ENCODE measurements at regions not wholly inside any gene's neighbourhood (a gene's known extent, or its start where the extent isn't known, plus 50 kb on each side); places are given as distances from the start of the nearest gene placed in this dataset.

DNA sequence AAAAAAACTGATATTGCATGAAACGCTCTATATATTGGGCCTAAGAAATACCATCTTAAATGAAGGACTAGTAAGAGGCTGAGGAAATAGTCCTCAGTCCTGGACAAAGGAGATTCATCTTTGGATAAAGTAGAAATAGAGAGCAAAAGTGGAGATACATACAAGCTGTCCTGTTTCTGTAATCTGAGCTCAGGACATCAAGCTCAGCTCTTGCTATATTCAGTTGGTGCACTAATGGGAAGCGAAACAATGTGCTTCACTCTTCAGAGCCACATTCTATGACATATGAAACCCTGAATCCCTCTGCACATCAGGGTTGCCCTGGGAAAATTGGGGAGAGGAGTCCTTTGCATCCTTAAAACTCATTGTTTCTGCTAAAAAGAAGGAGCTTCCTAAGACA, 290.7 kb downstream of the VPS13C start:
- ChIA-PET SMC1A (ENCODE audit: uncharacterized antibody, unreplicated experiment) (no interaction called here), CTCF (interaction anchor here (1.3 kb wide), 1 partner anchor 65 kb away, joined by 3 read pairs; no protein-coding TSS in a partner anchor), POLR2A (no interaction called here), RAD21 (ENCODE audit: unreplicated experiment) (no interaction called here)
- no peak overlapping the region for H3K4me3 ChIP-seq
- no peaks in the 10 kb centered on the region for H3K4me1 ChIP-seq (ENCODE audit: control insufficient read depth, insufficient read depth, low read length)
- H3K4me2 ChIP-seq (ENCODE audit: control insufficient read depth, insufficient read depth): no peak overlapping the region
- DNase-seq (ENCODE audit: low read depth, low spot score) (no peak), FAIRE-seq (no peak), ATAC-seq (no peak)
- no peak overlapping the region for H2AFZ ChIP-seq (ENCODE audit: control insufficient read depth, low read depth, low read length)
- WGBS (ENCODE audit: insufficient coverage, insufficient replicate concordance, low lambda C conversion rate, missing lambda C conversion rate): 0% methylated on average over 2 of the region's 2 CpGs
- no peaks in the 10 kb centered on the region for H3K9me3 ChIP-seq (replicated peaks; ENCODE audit: control insufficient read depth, insufficient read depth, low read length)
- H4K20me1 ChIP-seq (ENCODE audit: control insufficient read depth, insufficient read depth): no peaks in the 10 kb centered on the region
- H3K9ac ChIP-seq (ENCODE audit: control insufficient read depth, insufficient read depth, low read length): no peak overlapping the region
- TF ChIP-seq KLF5 (IDR thresholded peaks at IDR 0.05; ENCODE audit: partially characterized antibody) (no peak), FOS (IDR thresholded peaks at IDR 0.05; ENCODE audit: borderline replicate concordance, extremely low read depth, insufficient read length) (no peak), STAT1 (conservative IDR thresholded peaks at IDR 0.05) (no peak), ATF7 (IDR thresholded peaks at IDR 0.05; ENCODE audit: low read depth) (no peak), SMAD1 (IDR thresholded peaks at IDR 0.05; ENCODE audit: low read depth, partially characterized antibody) (no peak), ZNF217 (IDR thresholded peaks at IDR 0.05) (no peak), ZNF274 (IDR thresholded peaks at IDR 0.05; ENCODE audit: insufficient read depth, insufficient read length) (no peak), HDAC6 (IDR thresholded peaks at IDR 0.05; ENCODE audit: unreplicated experiment) (no peak), NFYB (IDR thresholded peaks at IDR 0.05; ENCODE audit: insufficient read depth, low read depth, low read length) (no peak)
- TF ChIP-seq, protein P1, sequence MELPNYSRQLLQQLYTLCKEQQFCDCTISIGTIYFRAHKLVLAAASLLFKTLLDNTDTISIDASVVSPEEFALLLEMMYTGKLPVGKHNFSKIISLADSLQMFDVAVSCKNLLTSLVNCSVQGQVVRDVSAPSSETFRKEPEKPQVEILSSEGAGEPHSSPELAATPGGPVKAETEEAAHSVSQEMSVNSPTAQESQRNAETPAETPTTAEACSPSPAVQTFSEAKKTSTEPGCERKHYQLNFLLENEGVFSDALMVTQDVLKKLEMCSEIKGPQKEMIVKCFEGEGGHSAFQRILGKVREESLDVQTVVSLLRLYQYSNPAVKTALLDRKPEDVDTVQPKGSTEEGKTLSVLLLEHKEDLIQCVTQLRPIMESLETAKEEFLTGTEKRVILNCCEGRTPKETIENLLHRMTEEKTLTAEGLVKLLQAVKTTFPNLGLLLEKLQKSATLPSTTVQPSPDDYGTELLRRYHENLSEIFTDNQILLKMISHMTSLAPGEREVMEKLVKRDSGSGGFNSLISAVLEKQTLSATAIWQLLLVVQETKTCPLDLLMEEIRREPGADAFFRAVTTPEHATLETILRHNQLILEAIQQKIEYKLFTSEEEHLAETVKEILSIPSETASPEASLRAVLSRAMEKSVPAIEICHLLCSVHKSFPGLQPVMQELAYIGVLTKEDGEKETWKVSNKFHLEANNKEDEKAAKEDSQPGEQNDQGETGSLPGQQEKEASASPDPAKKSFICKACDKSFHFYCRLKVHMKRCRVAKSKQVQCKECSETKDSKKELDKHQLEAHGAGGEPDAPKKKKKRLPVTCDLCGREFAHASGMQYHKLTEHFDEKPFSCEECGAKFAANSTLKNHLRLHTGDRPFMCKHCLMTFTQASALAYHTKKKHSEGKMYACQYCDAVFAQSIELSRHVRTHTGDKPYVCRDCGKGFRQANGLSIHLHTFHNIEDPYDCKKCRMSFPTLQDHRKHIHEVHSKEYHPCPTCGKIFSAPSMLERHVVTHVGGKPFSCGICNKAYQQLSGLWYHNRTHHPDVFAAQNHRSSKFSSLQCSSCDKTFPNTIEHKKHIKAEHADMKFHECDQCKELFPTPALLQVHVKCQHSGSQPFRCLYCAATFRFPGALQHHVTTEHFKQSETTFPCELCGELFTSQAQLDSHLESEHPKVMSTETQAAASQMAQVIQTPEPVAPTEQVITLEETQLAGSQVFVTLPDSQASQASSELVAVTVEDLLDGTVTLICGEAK (IDR thresholded peaks at IDR 0.05; ENCODE audit: borderline replicate concordance): no peak
- TF ChIP-seq, protein P2, sequence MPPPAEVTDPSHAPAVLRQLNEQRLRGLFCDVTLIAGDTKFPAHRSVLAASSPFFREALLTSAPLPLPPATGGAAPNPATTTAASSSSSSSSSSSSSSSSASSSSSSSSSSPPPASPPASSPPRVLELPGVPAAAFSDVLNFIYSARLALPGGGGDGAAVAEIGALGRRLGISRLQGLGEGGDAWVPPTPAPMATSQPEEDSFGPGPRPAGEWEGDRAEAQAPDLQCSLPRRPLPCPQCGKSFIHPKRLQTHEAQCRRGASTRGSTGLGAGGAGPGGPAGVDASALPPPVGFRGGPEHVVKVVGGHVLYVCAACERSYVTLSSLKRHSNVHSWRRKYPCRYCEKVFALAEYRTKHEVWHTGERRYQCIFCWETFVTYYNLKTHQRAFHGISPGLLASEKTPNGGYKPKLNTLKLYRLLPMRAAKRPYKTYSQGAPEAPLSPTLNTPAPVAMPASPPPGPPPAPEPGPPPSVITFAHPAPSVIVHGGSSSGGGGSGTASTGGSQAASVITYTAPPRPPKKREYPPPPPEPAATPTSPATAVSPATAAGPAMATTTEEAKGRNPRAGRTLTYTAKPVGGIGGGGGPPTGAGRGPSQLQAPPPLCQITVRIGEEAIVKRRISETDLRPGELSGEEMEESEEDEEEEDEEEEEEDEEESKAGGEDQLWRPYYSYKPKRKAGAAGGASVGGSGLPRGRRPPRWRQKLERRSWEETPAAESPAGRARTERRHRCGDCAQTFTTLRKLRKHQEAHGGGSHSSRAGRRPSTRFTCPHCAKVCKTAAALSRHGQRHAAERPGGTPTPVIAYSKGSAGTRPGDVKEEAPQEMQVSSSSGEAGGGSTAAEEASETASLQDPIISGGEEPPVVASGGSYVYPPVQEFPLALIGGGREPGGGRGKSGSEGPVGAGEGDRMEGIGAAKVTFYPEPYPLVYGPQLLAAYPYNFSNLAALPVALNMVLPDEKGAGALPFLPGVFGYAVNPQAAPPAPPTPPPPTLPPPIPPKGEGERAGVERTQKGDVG (CRISPR knock-in tag; IDR thresholded peaks at IDR 0.05): no peak
- no peaks in the 10 kb centered on the region; a peak in 1 of 4 replicates for H3K27me3 ChIP-seq (replicated peaks in 1 of 2; ENCODE audit: control insufficient read depth in 2 of 2, insufficient read depth in 2 of 2, low read length in 1 of 2)
- BruUV-seq (replicated peaks): no TSS peak
- no peak overlapping the region for H3K27ac ChIP-seq (ENCODE audit: control insufficient read depth, insufficient read depth)
- in situ Hi-C loops (cut with MboI) (no loop called here), intact Hi-C loops (cut with micrococcal nuclease; ENCODE audit: unreplicated experiment) (no loop called here)
- no peaks in the 10 kb centered on the region for H3K79me2 ChIP-seq (ENCODE audit: control insufficient read depth, insufficient read depth, low read length)
- H3K36me3 ChIP-seq (ENCODE audit: control insufficient read depth in 2 of 2, insufficient read depth in 2 of 2, low read length in 1 of 2): no peaks in the 10 kb centered on the region
